A673 (cell line): ENCODE measurements at regions not wholly inside any gene's neighbourhood (a gene's known extent, or its start where the extent isn't known, plus 50 kb on each side); places are given as distances from the start of the nearest gene placed in this dataset.

Experiments
- BruUV-seq: library from RNA; stranded (reverse); fragments of 400-500 nt; replicated peaks from 2 replicates; lab custom pipeline; 2021; lab: Mats Ljungman, UMichigan
- CTCF ChIA-PET: fragments of 300-600 bp; sonication (Branson Sonifier 250); formaldehyde crosslinking; loops from one replicate; lab custom pipeline; 2022; ENCODE audit warnings: antibody characterized with exemption; lab: Charles Lee
- POLR2A ChIA-PET: fragments of 300-600 bp; sonication (Branson Sonifier 250); formaldehyde crosslinking; loops from one replicate; lab custom pipeline; 2022; ENCODE audit warnings: antibody characterized with exemption; ENCODE audit not compliant: low non-redundant PET; lab: Charles Lee
- DNase-seq: peaks from one replicate; pipeline ENCODE4 v3.0.0-alpha.2; 2015; ENCODE audit warnings: low spot score
- H3K27ac ChIP-seq: fragments of 200-600 bp; sonication (generic); 2 replicates; pipeline ENCODE4 v1.5.1; 2016; ENCODE audit warnings: mixed run types, low read depth, mild to moderate bottlenecking, mixed read lengths, antibody characterized with exemption, low read length; ENCODE audit not compliant: poor library complexity, severe bottlenecking
- H3K27me3 ChIP-seq: fragments of 200-600 bp; sonication (generic); replicated peaks from 2 replicates; pipeline ENCODE4 v1.6.1; 2017; ENCODE audit warnings: mixed run types, low read depth, mild to moderate bottlenecking, mixed read lengths, antibody characterized with exemption, low read length; ENCODE audit not compliant: insufficient read depth, poor library complexity
- H3K36me3 ChIP-seq: fragments of 200-600 bp; sonication (generic); 2 replicates; pipeline ENCODE4 v1.6.1; 2016; ENCODE audit warnings: mixed run types, mild to moderate bottlenecking, mixed read lengths, antibody characterized with exemption, low read length; ENCODE audit not compliant: insufficient read depth, poor library complexity, severe bottlenecking
- H3K4me1 ChIP-seq: fragments of 200-600 bp; sonication (generic); 2 replicates; pipeline ENCODE4 v1.6.1; 2017; ENCODE audit warnings: mixed run types, mild to moderate bottlenecking, mixed read lengths, antibody characterized with exemption, low read length; ENCODE audit not compliant: insufficient read depth, poor library complexity, severe bottlenecking
- H3K4me3 ChIP-seq: fragments of 200-600 bp; sonication (generic); 2 replicates; pipeline ENCODE4 v1.5.1; 2016; ENCODE audit warnings: low read depth, mixed run types, mild to moderate bottlenecking, mixed read lengths, low read length; ENCODE audit not compliant: poor library complexity, severe bottlenecking
- H3K9me3 ChIP-seq: fragments of 200-600 bp; sonication (generic); 2 replicates; pipeline ENCODE4 v1.6.1; 2016; ENCODE audit warnings: mixed run types, low read depth, mild to moderate bottlenecking, mixed read lengths, antibody characterized with exemption, low read length; ENCODE audit not compliant: poor library complexity, severe bottlenecking
- EZH2 ChIP-seq: fragments of 200-600 bp; sonication (generic); IDR thresholded peaks from 2 replicates; pipeline ENCODE4 v1.6.1; 2017; ENCODE audit warnings: borderline replicate concordance, low read depth, mild to moderate bottlenecking, mixed read lengths, antibody characterized with exemption, low read length; ENCODE audit not compliant: poor library complexity, severe bottlenecking
- intact Hi-C: fragments of 100-400 bp; cut with micrococcal nuclease; formaldehyde crosslinking; loops from one replicate; pipeline ENCODE4 v1.10.0; 2022; ENCODE audit not compliant: unreplicated experiment
- TF ChIP-seq, protein P1 (sequence below): fragments of 300-800, 200-600 bp; sonication (generic); conservative IDR thresholded peaks from 2 replicates; pipeline ENCODE4 v1.5.1; 2017; ENCODE audit warnings: low read depth, mild to moderate bottlenecking, antibody characterized with exemption, low read length, moderate library complexity, mixed read lengths

DNA sequence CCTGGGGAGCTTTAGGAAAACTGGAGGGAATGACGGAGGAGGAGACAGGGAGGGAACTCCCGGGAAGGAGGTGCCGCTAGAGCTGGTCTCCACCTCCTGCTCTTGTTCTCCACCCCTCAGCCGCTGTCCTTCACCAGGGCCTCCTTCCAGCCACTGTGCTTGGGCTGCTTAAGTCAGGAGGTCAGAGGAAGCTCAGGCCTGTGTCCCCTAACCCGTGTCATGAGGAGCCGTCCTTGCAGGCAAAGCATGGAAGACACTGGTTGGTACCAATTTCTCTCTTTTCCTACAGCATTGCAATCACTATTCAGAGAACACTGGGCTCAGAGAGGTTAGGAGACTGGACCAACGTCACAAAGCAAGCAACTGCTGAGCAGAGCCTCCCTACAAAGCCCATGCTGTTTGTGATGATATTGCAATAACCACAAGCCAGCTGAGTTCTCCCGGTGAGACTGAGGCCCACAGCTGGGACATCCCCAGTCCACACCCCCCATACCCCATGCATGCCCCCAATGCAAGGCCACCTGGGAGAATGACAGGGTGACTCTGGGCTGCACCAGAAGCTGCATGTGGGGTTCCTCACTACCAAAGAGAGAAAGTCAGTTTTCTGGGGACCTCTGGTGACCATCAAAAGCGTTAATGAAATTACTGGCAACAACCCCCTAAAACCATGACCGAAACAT, 427.5 kb downstream of the NPHP4 start:
- Histone ChIP-seq H3K4me3 (no peak overlapping the region), H3K9me3 (no peaks in the 10 kb centered on the region), H3K27ac (no peak overlapping the region), H3K4me1 (no peaks in the 10 kb centered on the region), H3K36me3 (no peaks in the 10 kb centered on the region), H3K27me3 (peaks cover 7% of the 10 kb centered on the region)
- ChIA-PET CTCF (no interaction called here), POLR2A (no interaction called here)
- DNase-seq: no peak
- intact Hi-C loops: no loop called here
- no peak for TF ChIP-seq EZH2
- TF ChIP-seq, protein P1, sequence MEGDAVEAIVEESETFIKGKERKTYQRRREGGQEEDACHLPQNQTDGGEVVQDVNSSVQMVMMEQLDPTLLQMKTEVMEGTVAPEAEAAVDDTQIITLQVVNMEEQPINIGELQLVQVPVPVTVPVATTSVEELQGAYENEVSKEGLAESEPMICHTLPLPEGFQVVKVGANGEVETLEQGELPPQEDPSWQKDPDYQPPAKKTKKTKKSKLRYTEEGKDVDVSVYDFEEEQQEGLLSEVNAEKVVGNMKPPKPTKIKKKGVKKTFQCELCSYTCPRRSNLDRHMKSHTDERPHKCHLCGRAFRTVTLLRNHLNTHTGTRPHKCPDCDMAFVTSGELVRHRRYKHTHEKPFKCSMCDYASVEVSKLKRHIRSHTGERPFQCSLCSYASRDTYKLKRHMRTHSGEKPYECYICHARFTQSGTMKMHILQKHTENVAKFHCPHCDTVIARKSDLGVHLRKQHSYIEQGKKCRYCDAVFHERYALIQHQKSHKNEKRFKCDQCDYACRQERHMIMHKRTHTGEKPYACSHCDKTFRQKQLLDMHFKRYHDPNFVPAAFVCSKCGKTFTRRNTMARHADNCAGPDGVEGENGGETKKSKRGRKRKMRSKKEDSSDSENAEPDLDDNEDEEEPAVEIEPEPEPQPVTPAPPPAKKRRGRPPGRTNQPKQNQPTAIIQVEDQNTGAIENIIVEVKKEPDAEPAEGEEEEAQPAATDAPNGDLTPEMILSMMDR: no peak
- no TSS peak for BruUV-seq

GRCh38 chr1:5563861-5564577, 428.2 kb downstream of the NPHP4 start:
- Histone ChIP-seq H3K9me3 (peaks cover under 1% of the 10 kb centered on the region), H3K27ac (no peak overlapping the region), H3K4me1 (no peaks in the 10 kb centered on the region), H3K27me3 (peaks cover 6% of the 10 kb centered on the region), H3K36me3 (no peaks in the 10 kb centered on the region), H3K4me3 (no peak overlapping the region)
- DNase-seq: no peak
- TF ChIP-seq, protein P1: no peak
- TF ChIP-seq EZH2: no peak
- POLR2A ChIA-PET: no interaction called here
- no TSS peak for BruUV-seq
- CTCF ChIA-PET: no interaction called here
- intact Hi-C loops: no loop called here

DNA sequence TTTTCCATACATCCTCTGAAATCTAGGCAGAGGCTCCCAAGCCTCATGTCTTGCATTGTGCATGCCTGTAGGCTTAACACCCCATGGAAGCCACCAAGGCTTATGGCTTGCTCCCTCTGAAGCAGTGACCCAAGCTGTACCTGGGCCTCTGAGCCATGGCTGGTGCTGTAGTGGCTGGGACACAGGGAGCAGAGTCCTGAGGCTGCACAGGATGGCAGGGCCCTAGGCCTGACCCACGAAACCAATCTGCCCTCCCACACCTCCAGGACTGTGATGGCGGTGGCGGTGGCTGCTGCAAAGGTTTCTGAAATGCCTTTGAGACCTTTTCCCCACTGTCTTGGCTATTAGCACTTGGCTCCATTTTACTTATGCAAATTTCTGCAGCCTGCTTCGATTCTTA, 429.5 kb downstream of the NPHP4 start:
- CTCF ChIA-PET: no interaction called here

More for the DNA sequence above, 429.5 kb downstream of the NPHP4 start:
- no peak for DNase-seq
- Histone ChIP-seq H3K36me3 (no peaks in the 10 kb centered on the region), H3K27me3 (peaks cover 6% of the 10 kb centered on the region), H3K4me3 (no peak overlapping the region), H3K9me3 (peaks cover 5% of the 10 kb centered on the region), H3K27ac (no peak overlapping the region), H3K4me1 (no peaks in the 10 kb centered on the region)
- intact Hi-C loops: no loop called here
- no TSS peak for BruUV-seq
- TF ChIP-seq, protein P1: no peak
- TF ChIP-seq EZH2: no peak
- POLR2A ChIA-PET: no interaction called here
